Femur (tissue), 1 donor: ENCODE measurements at regions not wholly inside any gene's neighbourhood (a gene's known extent, or its start where the extent isn't known, plus 50 kb on each side); places are given as distances from the start of the nearest gene placed in this dataset.
"Not testable (repeated sequence)": the region's sequence is repeated elsewhere in the genome, so short reads cannot be mapped to it uniquely, and the experiment has no call there.

ENCODE experiments used
- DNase-seq: peaks from one replicate; pipeline ENCODE4 v3.0.0-alpha.2; 2017

DNA sequence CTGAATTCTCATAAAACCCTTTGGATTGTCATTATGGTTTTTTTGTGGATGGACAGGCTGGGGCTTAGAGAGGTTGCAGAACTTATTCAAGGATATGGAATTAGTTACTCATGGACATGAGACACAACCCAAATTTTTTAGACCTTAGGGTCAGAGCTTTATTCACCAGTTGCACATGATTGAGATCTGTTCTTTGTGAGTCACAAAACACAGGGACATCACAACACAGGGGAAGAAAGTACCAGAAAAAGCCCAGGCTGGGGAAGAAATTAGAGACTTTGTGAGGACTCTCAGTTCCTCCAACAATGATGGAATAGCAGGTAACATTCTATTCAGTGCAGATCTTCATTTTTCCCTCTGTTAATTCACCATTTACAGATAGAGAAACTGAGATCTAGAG lies 602.4 kb upstream of the CPEB2 start:
- DNase-seq: no peak

DNA sequence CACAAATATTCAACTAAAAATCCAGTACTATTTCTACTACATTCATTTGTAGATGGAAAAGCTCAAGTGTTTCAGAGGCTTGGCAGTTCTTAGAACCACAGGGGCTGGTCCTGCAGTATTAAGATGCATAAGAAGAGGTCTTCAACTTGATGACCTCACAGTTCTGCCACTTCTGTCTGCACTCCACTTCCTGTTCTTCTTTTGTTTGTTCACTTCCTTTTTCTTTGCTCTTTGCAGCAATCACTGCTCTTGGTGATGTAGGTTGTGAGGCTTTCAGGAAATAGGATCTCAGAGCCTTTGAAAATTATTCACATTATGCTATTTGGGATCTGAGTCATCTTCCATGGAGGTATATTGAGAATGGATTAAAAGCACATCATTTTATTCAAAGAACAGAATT lies 602.0 kb upstream of the CPEB2 start:
- DNase-seq: no peak

DNA sequence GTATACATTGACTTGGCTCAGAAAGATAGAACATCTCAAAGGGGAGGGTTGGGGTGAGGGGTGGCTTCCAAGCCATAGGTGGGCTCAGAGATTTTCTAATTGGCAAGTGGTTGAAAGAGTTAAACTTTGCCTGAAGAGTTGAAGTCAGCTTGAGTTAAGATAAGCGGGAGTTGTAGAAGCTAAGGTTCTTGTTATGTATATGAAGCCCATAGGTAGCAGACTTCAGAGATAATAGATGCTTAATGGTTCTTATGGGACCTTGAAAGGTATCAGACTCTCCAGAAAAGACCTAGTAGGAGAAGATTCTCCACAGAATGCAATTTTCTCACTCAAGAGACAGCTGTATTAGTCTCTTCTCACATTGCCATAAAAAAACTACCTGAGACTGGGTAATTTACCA lies 599.1 kb upstream of the CPEB2 start:
- no peak for DNase-seq

DNA sequence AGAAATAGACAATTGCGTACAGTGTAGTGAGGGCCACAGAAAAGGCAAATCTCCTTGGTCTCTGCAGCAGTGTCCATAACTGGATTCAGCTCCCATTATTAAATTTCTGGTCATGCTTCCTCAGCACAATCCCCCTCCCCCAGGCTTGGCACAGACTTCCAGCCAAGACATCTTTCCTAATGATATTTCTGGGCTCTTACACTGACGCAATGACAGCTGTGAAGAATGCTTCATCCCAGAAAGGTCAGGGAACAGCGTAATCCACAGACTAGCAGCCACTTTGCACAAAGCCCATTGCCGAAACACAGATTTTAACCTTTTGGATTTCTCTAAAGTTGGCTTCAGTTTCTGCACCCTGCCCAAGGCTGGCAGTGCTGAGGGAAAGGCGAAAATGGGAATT lies 597.6 kb upstream of the CPEB2 start:
- no peak for DNase-seq

DNA sequence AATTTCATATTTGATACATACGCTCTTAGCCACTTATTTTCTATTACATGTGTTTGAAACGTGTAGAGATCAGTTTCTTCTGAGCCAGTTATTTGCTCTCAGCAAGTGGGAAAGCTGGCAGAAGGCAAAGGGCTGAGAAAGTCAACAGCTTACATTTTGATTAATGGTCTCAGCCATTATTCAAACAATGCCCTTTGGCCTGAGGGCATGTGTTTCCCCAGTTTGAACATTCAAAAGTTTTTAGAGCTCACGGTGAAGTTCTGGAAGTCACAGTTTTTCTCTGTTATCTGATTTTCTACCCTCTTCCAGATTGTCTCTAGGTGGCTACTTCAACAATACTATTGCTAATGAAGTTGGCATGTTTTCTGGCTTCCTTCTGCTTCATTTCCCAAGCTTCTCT lies 591.8 kb upstream of the CPEB2 start:
- DNase-seq: no peak

DNA sequence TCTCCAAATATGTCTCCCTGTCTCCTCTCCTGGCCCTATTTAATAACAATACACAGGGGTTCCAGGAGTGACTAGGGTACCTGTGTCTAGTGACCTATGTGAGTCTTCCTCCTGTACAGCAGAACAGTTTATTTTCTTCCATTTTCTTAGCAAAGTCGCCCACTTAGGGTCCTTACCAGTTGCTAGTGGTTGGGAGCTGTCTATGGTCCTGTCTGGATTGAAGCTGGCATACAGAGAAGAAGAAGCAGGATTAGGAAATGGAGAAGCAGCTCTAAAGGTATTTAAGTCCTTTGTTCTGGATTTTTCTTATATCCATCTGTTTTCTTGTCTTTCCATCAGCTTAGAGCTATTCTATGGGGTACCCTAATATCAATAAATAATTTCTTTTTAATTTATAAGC lies 587.1 kb upstream of the CPEB2 start:
- no peak for DNase-seq

DNA sequence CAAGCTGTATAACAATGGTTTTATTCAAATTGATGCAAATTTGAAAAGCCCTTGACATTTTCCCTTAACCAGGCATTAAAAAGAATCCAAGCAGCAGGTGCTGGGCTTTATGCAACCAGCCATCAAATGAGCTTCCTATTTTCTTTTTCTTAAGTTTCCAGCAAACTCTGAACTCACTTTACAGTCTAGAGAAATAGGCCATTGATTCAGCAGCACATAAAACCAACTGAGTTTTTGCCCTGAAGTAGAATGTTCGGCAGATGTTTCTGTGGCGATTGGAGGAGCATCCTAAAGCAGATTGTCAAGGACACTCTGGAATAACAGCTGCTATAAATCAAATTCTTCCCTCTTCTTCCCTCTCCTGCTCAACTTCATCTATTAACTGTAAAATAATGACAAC lies 582.8 kb upstream of the CPEB2 start:
- no peak for DNase-seq

DNA sequence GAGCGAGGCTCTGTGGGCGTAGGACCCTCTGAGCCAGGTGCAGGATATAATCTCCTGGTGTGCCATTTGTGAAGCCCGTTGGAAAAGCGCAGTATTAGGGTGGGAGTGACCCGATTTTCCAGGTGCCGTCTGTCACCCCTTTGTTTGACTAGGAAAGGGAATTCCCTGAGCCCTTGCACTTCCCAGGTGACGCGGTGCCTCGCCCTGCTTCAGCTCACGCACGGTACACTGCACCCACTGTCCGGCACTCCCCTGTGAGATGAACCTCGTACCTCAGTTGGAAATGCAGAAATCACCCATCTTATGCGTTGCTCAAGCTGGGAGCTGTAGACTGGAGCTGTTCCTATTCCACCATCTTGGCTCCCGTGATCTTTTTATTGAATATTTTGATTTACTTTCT lies 576.0 kb upstream of the CPEB2 start:
- DNase-seq: not testable (repeated sequence)

DNA sequence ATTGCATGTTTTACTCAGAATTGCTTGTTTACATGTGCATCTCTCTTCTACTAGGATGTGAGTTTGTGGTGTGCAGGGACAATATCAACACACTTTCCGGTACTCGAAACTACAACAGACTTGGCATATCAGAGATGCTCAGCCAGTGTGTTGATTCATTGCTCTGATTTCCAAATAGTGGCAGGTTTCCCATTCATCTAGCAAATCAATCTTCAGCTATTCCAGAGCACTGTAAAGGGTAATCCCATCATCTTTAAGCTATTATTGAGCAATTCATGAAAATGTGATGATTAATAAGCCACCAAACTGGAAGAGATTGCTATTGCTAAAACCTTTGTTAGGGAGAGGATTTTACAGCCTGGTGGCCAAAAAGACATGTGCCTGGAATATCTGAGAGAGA lies 574.2 kb upstream of the CPEB2 start:
- no peak for DNase-seq

DNA sequence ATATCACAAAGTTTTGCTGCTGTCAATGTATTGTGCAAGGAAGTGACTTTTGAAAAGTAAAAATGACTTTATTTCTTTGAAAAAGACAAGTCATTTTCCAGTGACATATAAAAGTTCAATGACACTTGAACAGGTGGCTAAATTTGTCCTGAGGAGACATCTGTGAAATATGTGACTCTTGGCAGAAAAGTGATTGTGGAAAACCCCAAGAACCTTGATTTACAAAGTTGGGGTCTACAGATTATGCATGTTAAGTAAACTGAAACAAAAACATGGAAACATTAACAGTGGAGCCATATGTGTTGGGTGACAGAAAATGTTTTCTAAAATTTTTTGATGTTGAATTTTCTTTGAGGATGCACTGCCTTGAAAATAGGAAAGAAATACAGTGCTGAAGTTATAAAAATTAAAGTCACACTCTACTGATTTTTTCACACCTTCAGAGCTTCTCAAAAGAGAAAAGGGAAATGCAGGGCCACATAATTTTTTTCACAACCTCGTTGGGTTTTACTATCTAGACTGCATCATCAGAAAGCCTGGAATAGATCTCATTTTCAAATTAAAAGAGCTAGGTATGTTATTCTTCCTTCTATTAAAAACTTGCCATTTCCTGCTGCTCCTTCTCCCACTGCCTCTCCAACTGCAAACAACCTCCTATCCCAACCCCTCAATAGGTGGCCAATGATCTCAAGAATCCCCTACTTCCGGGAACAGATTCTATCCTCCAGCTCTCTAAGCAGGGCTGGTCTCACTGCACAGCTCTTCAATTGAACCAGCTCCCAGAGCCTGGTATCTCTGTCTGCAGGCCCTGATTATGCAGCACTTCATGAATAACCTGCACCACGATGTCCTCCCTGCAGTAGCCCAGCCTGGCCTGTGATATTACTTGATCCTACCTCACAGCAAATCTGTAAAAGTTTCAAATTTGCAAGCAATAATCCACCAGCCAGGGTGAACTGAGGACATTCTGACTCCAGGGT lies 570.8 kb upstream of the CPEB2 start:
- DNase-seq: no peak

DNA sequence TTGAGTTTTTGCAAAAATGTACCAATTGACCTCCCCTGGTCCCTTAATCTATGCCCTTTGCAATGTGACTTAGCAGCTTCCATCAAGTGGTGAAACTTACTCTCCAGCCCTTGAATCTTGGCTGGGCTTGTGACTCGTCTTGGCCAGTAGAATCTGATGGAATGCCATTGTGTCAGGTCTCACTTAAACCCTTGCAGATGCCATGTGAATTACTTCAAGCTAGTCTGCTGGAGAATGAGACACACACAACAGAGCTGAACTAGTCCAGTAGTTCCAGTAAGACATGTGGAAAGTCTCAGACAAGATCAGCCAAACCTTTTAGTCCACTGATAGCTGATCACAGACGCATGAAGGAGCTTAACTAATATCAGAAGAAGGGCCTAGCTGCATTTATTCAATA lies 567.8 kb upstream of the CPEB2 start:
- no peak for DNase-seq

DNA sequence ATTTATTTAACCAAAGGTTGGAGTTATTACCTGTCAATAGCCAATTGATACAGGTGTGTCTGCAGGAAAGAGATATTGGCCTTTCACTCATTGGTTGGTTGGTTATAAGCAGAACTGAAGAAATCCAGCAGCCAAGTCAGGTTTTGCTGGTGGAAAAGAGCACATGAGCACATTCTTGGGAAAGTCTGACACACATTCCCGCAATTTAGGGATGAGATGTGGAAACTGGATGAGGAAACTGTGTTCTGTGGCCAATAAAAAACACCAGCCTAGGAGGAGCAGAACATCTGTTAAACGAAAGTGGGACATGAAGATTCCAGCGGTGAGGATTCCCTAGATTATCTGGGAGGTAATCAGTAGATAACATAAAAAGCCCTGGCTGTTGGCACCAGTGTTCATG lies 567.4 kb upstream of the CPEB2 start:
- no peak for DNase-seq

DNA sequence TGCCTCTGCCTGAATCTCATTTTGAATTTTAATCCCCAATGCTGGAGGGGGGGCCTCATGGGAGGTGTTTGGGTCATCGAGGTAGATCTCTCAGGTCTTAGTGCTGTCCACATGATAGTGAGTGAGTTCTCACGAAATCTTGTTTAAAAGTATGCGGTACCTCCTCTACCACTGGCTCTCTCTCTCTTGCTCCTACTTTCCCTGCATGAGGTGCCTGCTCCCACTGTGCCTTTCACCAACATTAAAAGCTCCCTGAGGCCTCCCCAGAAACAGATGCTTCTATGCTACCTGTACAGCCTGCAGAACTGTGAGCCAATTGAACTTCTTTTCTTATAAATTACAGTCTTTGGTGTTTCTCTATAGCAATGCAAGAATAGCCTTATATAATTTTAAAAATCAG lies 560.7 kb upstream of the CPEB2 start:
- DNase-seq: no peak

DNA sequence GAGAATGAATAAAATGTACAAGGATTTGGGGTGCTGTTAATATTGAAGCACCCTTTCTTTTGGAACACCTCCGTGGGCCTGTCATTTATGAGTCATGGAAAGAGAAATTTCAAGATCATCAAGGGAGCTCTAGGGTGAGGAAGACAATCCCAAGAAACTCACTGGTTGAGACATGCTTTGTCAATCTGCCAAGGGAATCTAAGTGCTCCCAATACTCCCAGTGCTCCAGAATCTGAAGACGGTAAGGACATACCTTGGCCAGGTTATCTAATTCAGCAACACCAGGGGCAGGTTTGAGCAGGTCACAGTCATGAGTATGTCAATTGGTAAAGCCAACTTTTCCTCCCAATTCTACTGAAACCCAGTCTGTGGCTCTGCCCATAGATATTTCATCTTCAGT lies 556.4 kb upstream of the CPEB2 start:
- no peak for DNase-seq

DNA sequence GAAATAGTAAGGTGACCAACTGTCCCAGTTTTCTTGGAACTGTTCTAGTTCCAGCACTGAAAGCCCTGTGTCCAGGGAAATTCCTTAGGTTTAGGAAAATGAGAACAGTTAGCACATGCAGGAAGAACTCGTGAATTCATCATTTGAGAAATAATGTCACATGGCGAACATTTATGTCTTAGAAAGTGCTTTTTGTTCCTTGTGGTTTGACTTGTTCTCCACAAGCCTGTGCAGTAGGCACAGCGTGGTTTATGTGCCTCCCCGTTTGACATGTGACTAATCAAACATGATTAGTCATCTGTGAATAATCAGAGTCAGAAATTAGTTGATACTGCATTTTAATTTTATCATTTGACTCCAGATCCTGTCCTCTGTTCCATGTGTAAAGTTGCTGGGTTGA lies 556.0 kb upstream of the CPEB2 start:
- no peak for DNase-seq

DNA sequence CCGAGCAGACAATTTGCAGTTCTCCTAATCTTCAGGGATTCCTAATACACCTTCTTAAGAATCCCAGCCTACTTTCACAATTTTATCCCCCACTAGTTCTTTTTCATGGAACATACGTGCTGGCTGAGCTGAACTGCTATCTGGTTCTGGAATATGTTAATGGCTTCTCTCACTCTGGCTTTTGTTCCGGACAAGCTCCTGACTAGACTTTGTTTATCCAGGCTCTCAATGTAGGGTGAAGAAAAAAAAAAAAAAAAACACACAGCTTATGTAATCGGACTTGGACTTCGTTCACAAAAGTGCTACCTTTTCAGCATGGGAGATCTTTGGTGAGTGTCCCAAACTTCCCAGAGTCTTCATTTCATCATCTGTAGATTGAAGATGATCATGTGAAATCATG lies 555.4 kb upstream of the CPEB2 start:
- DNase-seq: no peak

DNA sequence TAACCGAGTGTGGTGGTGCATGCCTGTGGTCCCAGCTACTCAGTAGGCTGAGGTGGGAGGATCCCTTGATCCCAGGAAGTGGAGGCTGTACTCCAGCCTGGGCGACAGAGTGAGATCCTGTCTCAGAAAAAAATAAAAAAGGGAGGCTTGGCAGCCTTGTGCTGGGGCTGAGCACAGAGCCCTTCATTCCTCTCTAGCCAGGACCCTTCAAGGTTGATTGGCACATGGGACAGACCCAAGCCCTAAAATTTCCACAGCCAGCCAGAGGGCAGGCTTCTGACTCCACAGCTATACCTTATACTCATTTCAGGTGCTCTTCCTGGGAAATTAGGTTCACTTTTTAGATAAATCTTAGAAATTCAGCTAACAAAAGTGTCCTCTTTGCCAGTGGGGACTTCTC lies 553.0 kb upstream of the CPEB2 start:
- no peak for DNase-seq

DNA sequence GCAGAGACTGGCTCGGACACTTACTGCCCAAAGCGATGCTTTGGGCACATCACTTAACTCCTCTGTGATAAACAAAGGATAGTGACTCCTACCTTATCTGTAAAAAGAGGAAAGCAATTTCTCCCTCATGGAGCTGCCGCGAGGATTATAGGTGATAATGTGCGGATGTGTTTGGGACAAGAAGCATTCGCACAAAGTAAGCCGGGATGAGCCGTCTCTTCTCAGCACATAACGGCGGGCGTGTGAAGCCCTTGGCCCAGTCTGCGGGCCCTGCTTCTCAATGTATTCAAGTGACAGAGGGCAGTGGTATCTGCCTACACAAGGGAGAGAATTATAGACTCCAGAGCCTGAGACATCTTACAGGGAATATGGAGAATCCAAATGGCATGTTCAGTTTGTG lies 550.3 kb upstream of the CPEB2 start:
- DNase-seq: no peak

DNA sequence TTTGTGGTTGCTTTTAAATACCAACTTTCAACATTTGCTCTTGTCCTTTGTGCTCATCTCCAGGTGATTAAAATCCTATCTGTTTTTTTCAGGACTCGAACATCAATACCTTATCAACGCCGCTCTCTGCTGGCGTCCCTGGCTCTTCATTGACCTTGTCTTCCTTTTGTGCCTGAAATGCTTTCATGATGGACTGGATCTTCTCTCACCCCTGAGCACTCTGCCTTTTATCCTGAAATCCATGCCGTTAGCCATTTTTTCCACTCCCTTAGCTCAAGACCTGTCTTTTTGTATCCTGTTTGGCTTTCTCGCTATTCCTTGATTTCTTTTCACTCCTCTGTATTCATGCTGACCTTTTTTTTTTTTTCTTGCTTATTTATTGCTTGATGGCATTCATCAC lies 549.5 kb upstream of the CPEB2 start:
- DNase-seq: no peak

DNA sequence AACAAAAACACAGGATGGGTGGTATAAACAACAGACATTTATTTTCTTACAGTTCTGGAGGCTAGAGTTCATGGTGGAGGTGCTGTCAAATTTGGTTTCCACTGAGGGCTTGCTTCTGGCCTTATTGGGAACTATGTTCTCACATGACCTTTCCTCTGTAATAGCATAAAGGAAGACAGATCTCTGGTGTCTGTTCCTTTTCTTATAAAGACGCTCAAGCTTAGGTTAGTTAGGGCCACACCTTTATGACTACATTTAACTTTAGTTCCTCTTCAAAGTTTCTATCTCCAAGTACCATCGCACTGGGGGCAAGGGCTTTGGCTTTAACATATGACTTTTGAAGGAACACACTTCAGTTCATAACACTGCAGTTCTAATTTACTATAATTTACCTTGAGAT lies 543.8 kb upstream of the CPEB2 start:
- DNase-seq: no peak

DNA sequence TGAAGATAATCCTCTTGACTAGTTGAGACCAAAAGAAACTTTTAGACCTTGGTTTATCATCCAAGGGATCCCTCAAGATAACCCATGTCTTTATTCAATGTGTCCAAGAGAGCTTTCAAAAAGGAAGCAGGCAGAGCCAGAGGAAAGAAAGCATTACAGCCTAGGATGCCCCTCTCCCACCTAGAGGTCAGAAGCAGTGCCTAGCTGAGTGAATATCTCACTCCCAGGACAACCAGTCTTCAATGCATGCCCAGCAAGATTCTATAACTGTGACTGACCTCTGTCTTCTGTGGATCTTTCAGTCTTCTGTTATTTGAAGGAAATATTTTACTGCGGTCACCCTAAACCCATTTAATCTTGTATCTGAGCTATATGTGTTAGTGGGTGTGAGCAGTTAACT lies 537.2 kb upstream of the CPEB2 start:
- no peak for DNase-seq

DNA sequence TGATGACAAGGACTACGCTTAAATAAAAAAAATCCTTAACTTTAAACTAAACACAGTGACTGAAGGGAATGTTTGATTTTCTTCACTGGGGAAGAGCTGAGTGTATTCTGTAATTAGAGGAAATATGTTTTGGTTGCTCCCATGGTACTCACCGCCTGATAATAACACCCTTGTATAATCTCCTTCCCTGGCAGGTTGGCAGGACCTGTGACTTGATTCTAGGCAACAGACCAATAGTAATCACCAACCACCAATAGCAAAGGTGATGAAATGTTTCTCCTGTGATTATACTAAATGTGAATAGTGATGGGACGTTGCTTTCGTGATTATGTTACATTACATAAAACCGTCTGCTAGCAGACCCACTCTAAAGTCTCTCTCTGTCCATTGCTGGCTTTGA lies 536.8 kb upstream of the CPEB2 start:
- DNase-seq: no peak

DNA sequence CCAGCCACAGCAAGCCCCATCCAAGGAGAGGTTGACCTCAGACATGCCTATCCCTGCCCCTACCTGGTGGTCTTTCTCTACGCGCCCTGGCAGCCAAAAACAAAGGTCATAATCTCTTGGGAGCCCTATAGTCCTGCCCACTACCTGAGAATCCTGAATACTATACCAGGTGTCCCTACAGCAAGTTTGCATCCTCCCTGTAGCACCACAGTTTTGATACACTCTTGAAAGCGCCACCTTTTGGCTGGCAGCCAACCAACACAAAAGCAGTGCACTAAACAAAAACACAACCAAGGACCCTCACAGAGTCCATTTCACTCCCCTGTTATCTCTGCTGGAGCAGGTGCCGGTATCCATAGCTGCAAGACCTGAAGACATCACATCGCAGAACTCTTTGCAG lies 523.8 kb upstream of the CPEB2 start:
- no peak for DNase-seq

DNA sequence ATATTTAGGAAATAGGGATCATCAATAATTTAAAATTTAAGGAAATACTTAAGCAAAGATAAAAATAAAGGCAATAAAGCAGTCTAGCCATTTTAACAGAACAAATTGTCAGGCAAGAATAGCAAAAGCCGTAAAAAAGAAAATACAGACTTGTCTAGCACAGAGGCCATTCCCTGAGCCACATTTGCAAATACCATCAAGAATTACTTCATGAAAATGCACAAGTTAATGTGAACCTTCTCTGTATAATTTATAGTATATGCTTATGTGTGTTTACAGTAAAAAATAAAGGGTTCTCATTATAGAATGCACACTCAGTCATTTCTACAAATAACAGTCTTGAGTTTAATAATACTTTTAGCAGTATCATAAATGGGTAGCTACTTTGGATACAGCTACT lies 505.9 kb upstream of the CPEB2 start:
- DNase-seq: no peak

DNA sequence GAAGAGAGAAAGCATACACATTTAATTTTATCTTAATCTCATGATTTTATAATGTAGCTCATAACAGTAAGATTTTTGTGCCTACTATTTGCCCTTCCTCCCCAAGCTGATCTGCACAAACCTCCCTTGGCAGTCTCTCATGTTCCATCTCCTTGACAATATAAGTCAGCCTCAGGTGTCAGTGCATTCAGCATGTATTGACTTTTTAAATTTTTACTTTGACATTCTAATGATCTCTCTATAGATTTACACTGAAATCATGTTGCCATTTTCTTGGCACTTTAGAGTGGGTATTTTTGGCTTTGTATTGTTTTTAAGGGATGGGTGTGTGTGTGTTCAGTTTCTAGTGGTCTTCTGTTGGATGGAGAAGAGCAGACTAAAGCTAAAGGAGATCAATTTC lies 505.3 kb upstream of the CPEB2 start:
- no peak for DNase-seq
